ENCODE measurements at regions not wholly inside any gene's neighbourhood (a gene's known extent, or its start where the extent isn't known, plus 50 kb on each side); places are given as distances from the start of the nearest gene placed in this dataset.

DNA sequence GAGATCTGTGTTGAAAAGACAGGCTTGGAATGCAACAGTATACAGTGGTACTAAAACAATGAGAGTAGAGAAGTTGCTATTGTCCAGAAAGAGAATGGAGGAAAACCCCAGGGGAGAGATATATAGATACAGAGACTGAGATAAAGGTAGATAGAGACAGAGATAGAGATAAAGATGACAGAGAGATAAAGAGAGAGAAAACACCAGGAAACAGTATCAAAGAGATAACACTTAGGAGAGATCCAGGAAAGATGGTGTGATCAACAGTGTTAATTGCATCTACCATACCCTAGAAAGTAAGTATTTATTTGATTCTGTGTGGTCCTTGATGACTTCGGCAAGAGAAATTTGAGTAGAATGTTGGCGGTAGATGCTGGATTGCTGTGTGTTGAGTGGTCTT, 461.8 kb upstream of the RIOK2 start:
- TF ChIP-seq FOXA1 (IDR thresholded peaks at IDR 0.05) (no peak), LEF1 (IDR thresholded peaks at IDR 0.05; ENCODE audit: borderline replicate concordance) (no peak), SP1 (IDR thresholded peaks at IDR 0.05) (no peak), ELF4 (IDR thresholded peaks at IDR 0.05) (no peak), BHLHE40 (IDR thresholded peaks at IDR 0.05; ENCODE audit: borderline replicate concordance) (no peak), SUZ12 (IDR thresholded peaks at IDR 0.05) (no peak), ARNT (IDR thresholded peaks at IDR 0.05) (no peak), FOXK2 (IDR thresholded peaks at IDR 0.05) (no peak), NFRKB (IDR thresholded peaks at IDR 0.05) (no peak), FOXM1 (IDR thresholded peaks at IDR 0.05; ENCODE audit: borderline replicate concordance) (no peak), TARDBP (IDR thresholded peaks at IDR 0.05) (no peak), HDGF (IDR thresholded peaks at IDR 0.05; ENCODE audit: borderline replicate concordance) (no peak)
